K562 (cell line): ENCODE measurements at regions not wholly inside any gene's neighbourhood (a gene's known extent, or its start where the extent isn't known, plus 50 kb on each side); places are given as distances from the start of the nearest gene placed in this dataset.

ENCODE experiments used
- ATAC-seq: fragments of 200-7000 bp; cut with Tn5 transposase; 3 replicates; pipeline ENCODE4 v1.9.1; 2020; ENCODE audit warnings: moderate library complexity
- BruUV-seq: library from RNA; stranded (reverse); fragments of 400-500 nt; replicated peaks from 2 replicates; lab custom pipeline; 2021; lab: Mats Ljungman, UMichigan
- CTCF ChIA-PET: fragments of 300-600 bp; formaldehyde crosslinking; extraction: SDS; loops from one replicate; lab custom pipeline; 2021; ENCODE audit warnings: low intra/inter-chr PET ratio; lab: Yijun Ruan, JAX
- POLR2A ChIA-PET: fragments of 300-600, 350-650 bp; sonication (Branson Sonifier 250); formaldehyde crosslinking; extraction: SDS; loops from one replicate; lab custom pipeline; 2021; ENCODE audit warnings: antibody characterized with exemption, inconsistent platforms; lab: Yijun Ruan, JAX
- DNase-seq, 4 experiments: peaks; one replicate each; pipeline versions ENCODE4 v3.0.0 to v3.0.0-alpha.2; 2011 to 2018; ENCODE audit warnings: low spot score in 3 of 4, mixed read lengths in 3 of 4; ENCODE audit errors: extremely low read depth in 1 of 4
- FAIRE-seq: peaks from 2 replicates; lab custom pipeline; 2011; peaks lifted over from hg19 to GRCh38; lab: Jason Lieb, UNC
- H2AFZ ChIP-seq: 2 replicates; pipeline ENCODE4 v1.6.0; 2011; ENCODE audit warnings: low read depth, low read length, control low read depth, inconsistent platforms
- H3K27ac ChIP-seq: fragments of 200-600 bp; 3 replicates; pipeline ENCODE4 v1.8.0; 2011; ENCODE audit warnings: low read depth, mild to moderate bottlenecking, control low read depth, inconsistent platforms, low read length, moderate library complexity, mixed read lengths; ENCODE audit errors: extremely low read depth
- H3K27me3 ChIP-seq, 2 experiments: fragments of 300-600 bp in 1 of 2; 2 replicates in 1 of 2; 3 replicates in 1 of 2; pipeline versions ENCODE4 v1.6.0 to v1.8.0; 2011; ENCODE audit warnings: inconsistent platforms in 2 of 2, low read length in 2 of 2, mild to moderate bottlenecking in 1 of 2, mixed read lengths in 1 of 2, moderate library complexity in 1 of 2; ENCODE audit not compliant: control insufficient read depth in 2 of 2, insufficient read depth in 2 of 2
- H3K36me3 ChIP-seq: fragments of 300-600 bp; 3 replicates; pipeline ENCODE4 v1.8.0; 2011; ENCODE audit warnings: mild to moderate bottlenecking, low read length, inconsistent platforms; ENCODE audit not compliant: control insufficient read depth, insufficient read depth
- H3K4me1 ChIP-seq, 2 experiments: fragments of 200-600 bp in 1 of 2; replicated peaks in 1 of 2; 2 replicates in 1 of 2; 3 replicates in 1 of 2; pipeline versions ENCODE4 v1.5.1 to v1.8.0; 2011; ENCODE audit warnings: inconsistent platforms in 2 of 2, low read length in 2 of 2, mild to moderate bottlenecking in 1 of 2, mixed read lengths in 1 of 2, moderate library complexity in 1 of 2; ENCODE audit not compliant: control insufficient read depth in 2 of 2, insufficient read depth in 2 of 2
- H3K4me2 ChIP-seq: 2 replicates; pipeline ENCODE4 v1.6.1; 2011; ENCODE audit warnings: low read length, control low read depth, inconsistent platforms, mixed read lengths; ENCODE audit not compliant: insufficient read depth
- H3K4me3 ChIP-seq: fragments of 200-600 bp; sonication (generic), shearing (Covaris generic); 2 replicates; pipeline ENCODE4 v1.5.1; 2016; ENCODE audit warnings: control low read depth, inconsistent platforms
- H3K79me2 ChIP-seq: fragments of 200-600 bp; 3 replicates; pipeline ENCODE4 v1.8.0; 2011; ENCODE audit warnings: low read length, inconsistent platforms; ENCODE audit not compliant: control insufficient read depth, insufficient read depth
- H3K9ac ChIP-seq, 2 experiments: 2 replicates each; pipeline versions ENCODE4 v1.6.0 to v1.6.1; 2011; ENCODE audit warnings: low read depth in 2 of 2, low read length in 2 of 2, control low read depth in 1 of 2, inconsistent platforms in 1 of 2, mild to moderate bottlenecking in 1 of 2, mixed read lengths in 1 of 2; ENCODE audit not compliant: insufficient read depth in 1 of 2
- H3K9me1 ChIP-seq: one replicate; pipeline ENCODE4 v1.6.0; 2011; ENCODE audit warnings: inconsistent platforms, mild to moderate bottlenecking, low read length, moderate library complexity; ENCODE audit not compliant: control insufficient read depth, insufficient read depth
- H3K9me3 ChIP-seq: replicated peaks from 2 replicates; pipeline ENCODE4 v1.5.1; 2011; ENCODE audit warnings: low read depth, low read length, inconsistent platforms; ENCODE audit not compliant: control insufficient read depth, insufficient read depth
- H4K20me1 ChIP-seq: replicated peaks from 2 replicates; pipeline ENCODE4 v1.6.1; 2011; ENCODE audit warnings: low read length, inconsistent platforms, mixed read lengths; ENCODE audit not compliant: control insufficient read depth, insufficient read depth
- CBFB ChIP-seq: sonication (generic); formaldehyde crosslinking; IDR thresholded peaks from 2 replicates; pipeline ENCODE4 v1.4.0; 2020; ENCODE audit warnings: mild to moderate bottlenecking, missing genetic modification reagents
- GATAD2B ChIP-seq: fragments of 450-650 bp; IDR thresholded peaks from 2 replicates; pipeline ENCODE4 v1.6.1; 2017; ENCODE audit warnings: mild to moderate bottlenecking, borderline replicate concordance
- KAT8 ChIP-seq: fragments of 450-650 bp; IDR thresholded peaks from 2 replicates; pipeline ENCODE4 v1.6.1; 2016; ENCODE audit warnings: low read depth, mild to moderate bottlenecking
- MIER1 ChIP-seq: fragments of 450-650 bp; IDR thresholded peaks from 2 replicates; pipeline ENCODE4 v1.6.1; 2016; ENCODE audit warnings: antibody characterized with exemption, mild to moderate bottlenecking, low read depth
- PHF8 ChIP-seq: fragments of 200-600 bp; sonication (generic); IDR thresholded peaks from 2 replicates; pipeline ENCODE4 v1.6.1; 2012; ENCODE audit warnings: mixed run types, mild to moderate bottlenecking, inconsistent platforms, low read length, moderate library complexity, borderline replicate concordance
- POLR3A ChIP-seq: IDR thresholded peaks from 2 replicates; pipeline ENCODE4 v1.6.1; 2011; ENCODE audit warnings: borderline replicate concordance, mild to moderate bottlenecking, moderate library complexity; ENCODE audit not compliant: insufficient read length, insufficient read depth; ENCODE audit errors: extremely low read depth
- SMARCA5 ChIP-seq: fragments of 450-650 bp; IDR thresholded peaks from 2 replicates; pipeline ENCODE4 v1.6.1; 2016
- SRSF7 ChIP-seq: fragments of 200-400 bp; formaldehyde crosslinking; optimal IDR thresholded peaks from 2 replicates; pipeline ENCODE3; 2017; ENCODE audit warnings: mild to moderate bottlenecking, low read depth, low read length
- TBP ChIP-seq: optimal IDR thresholded peaks from 2 replicates; pipeline ENCODE3; 2011; ENCODE audit warnings: low read depth, low read length, improper control_type of control experiment
- TCF3 ChIP-seq: sonication (generic); formaldehyde crosslinking; IDR thresholded peaks from 2 replicates; pipeline ENCODE4 v1.4.0; 2020; ENCODE audit warnings: mild to moderate bottlenecking, missing genetic modification reagents
- TCF7L2 ChIP-seq: fragments of 150-350 bp; IDR thresholded peaks from 2 replicates; pipeline ENCODE4 v1.6.1; 2016; ENCODE audit warnings: low read depth, mild to moderate bottlenecking, low read length, moderate library complexity
- THRAP3 ChIP-seq: fragments of 450-650 bp; IDR thresholded peaks from 2 replicates; pipeline ENCODE4 v1.6.1; 2016; ENCODE audit warnings: mild to moderate bottlenecking, inconsistent platforms, borderline replicate concordance
- ZC3H11A ChIP-seq: IDR thresholded peaks from 2 replicates; pipeline ENCODE4 v1.6.1; 2012; ENCODE audit warnings: low read depth, low read length, improper control_type of control experiment
- ZNF76 ChIP-seq: fragments of 250-450 bp; sonication (Bioruptor Pico); IDR thresholded peaks from 2 replicates; pipeline ENCODE4 v1.4.0; 2020; ENCODE audit warnings: mild to moderate bottlenecking, moderate library complexity, borderline replicate concordance
- ZNF77 ChIP-seq: fragments of 250-450 bp; sonication (Bioruptor Pico); IDR thresholded peaks from 2 replicates; pipeline ENCODE4 v1.5.0; 2020
- WGBS: fragments of 100-300 bp; shearing (Covaris generic); methylation state at CpG from one replicate; pipeline ENCODE4 v1.1.6; 2016; ENCODE audit warnings: low coverage, mixed read lengths; ENCODE audit not compliant: insufficient coverage; ENCODE audit errors: missing lambda C conversion rate; 5-methylcytosine and 5-hydroxymethylcytosine counted together
- in situ Hi-C: fragments of 300-500 bp; cut with MboI; formaldehyde crosslinking; loops from 4 replicates; pipeline ENCODE4 v1.15.0; 2018; ENCODE audit warnings: inconsistent platforms, mixed read lengths
- intact Hi-C: fragments of 100-400 bp; cut with micrococcal nuclease; formaldehyde crosslinking; loops from 2 replicates; pipeline ENCODE4 v1.14.2; 2022
- TF ChIP-seq, protein P1 (sequence below): IDR thresholded peaks from 3 replicates; pipeline ENCODE4 v1.6.1; 2011; ENCODE audit warnings: borderline replicate concordance, mild to moderate bottlenecking; ENCODE audit not compliant: insufficient read length, insufficient read depth

DNA sequence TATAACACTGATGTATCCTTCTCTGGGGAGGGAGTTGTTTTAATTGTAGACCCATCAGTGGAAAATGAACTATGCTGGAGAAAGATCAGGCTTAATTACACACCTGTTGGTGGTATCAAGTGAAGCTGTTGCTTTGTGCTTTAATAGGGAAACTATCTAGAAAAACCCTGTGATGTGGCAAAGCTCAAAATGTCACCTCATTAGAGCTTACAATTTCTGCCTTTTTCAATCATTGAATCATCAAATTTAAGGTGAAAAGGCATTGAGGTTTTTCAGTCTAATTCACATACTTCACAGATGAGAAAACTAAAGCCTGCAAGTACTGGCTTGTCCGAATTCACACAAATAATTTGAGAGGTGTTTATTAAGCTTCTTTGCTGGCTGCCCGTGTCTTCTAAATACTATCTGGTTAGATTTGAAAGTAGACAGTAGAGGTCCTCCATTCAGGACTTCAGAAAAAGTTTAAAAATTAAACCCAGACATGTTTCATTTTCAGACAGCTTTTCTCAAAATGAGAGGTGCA is 143.3 kb upstream of the MAP3K7 start:
- H3K4me2 ChIP-seq = no peak overlapping the region
- BruUV-seq = no TSS peak
- no peak overlapping the region for H3K9ac ChIP-seq
- no peaks in the 10 kb centered on the region for H3K79me2 ChIP-seq
- no peaks in the 10 kb centered on the region for H3K36me3 ChIP-seq
- ATAC-seq = no peak
- H2AFZ ChIP-seq = no peak overlapping the region
- H3K27me3 ChIP-seq = no peaks in the 10 kb centered on the region; a peak in 2 of 5 replicates
- no peak for FAIRE-seq
- no peaks in the 10 kb centered on the region for H3K9me1 ChIP-seq
- CTCF ChIA-PET = no interaction called here
- H3K4me1 ChIP-seq = no peaks in the 10 kb centered on the region
- in situ Hi-C loops = no loop called here
- no peak for DNase-seq
- TF ChIP-seq TBP (no peak), POLR3A (no peak), TCF3 (no peak), SRSF7 (no peak), MIER1 (no peak), ZNF76 (no peak), THRAP3 (no peak), PHF8 (no peak), KAT8 (no peak), TCF7L2 (no peak), SMARCA5 (no peak), ZNF77 (CRISPR knock-in tag) (no peak), ZC3H11A (no peak), GATAD2B (no peak), CBFB (CRISPR knock-in tag) (no peak)
- TF ChIP-seq, protein P1, sequence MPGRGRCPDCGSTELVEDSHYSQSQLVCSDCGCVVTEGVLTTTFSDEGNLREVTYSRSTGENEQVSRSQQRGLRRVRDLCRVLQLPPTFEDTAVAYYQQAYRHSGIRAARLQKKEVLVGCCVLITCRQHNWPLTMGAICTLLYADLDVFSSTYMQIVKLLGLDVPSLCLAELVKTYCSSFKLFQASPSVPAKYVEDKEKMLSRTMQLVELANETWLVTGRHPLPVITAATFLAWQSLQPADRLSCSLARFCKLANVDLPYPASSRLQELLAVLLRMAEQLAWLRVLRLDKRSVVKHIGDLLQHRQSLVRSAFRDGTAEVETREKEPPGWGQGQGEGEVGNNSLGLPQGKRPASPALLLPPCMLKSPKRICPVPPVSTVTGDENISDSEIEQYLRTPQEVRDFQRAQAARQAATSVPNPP = no peak
- H4K20me1 ChIP-seq = no peaks in the 10 kb centered on the region
- H3K9me3 ChIP-seq = no peaks in the 10 kb centered on the region
- H3K4me3 ChIP-seq = no peak overlapping the region
- 0% methylated on average over 2 of the region's 2 CpGs for WGBS
- POLR2A ChIA-PET = no interaction called here
- no peak overlapping the region for H3K27ac ChIP-seq
- intact Hi-C loops = no loop called here
